Activated CD4-positive, alpha-beta T cell treated with anti-CD3 and anti-CD28 coated beads for 4 hours (primary cell): ENCODE measurements at regions not wholly inside any gene's neighbourhood (a gene's known extent, or its start where the extent isn't known, plus 50 kb on each side); places are given as distances from the start of the nearest gene placed in this dataset.

ENCODE experiments used
- DNase-seq, 2 donors: peaks; one replicate each; pipeline ENCODE4 v3.0.0-alpha.2; 2020

GRCh38 chr2:180122874-180123273 is 115.8 kb upstream of the CWC22 start:
- no peak for DNase-seq

- no peak for DNase-seq
Measured at GRCh38 chr2:180115675-180116074, 108.6 kb upstream of the CWC22 start.

GRCh38 chr2:180115269-180115668 is 108.2 kb upstream of the CWC22 start:
- no peak for DNase-seq

- no peak for DNase-seq
Measured at GRCh38 chr2:180111901-180112300, 104.8 kb upstream of the CWC22 start.

- no peak for DNase-seq
Measured at GRCh38 chr2:180110469-180110868, 103.4 kb upstream of the CWC22 start.

GRCh38 chr2:180101846-180102245 is 94.7 kb upstream of the CWC22 start:
- DNase-seq = no peak

GRCh38 chr2:180099308-180099707 is 92.2 kb upstream of the CWC22 start:
- no peak for DNase-seq

- DNase-seq = no peak
Measured at GRCh38 chr2:180085144-180085543, 78.0 kb upstream of the CWC22 start.

- DNase-seq = no peak
Measured at GRCh38 chr2:180077295-180077906, 70.3 kb upstream of the CWC22 start.

GRCh38 chr2:180075870-180076269 is 68.8 kb upstream of the CWC22 start:
- no peak for DNase-seq

- no peak for DNase-seq
Measured at GRCh38 chr2:180071797-180072196, 64.7 kb upstream of the CWC22 start.

- DNase-seq = no peak
Measured at GRCh38 chr2:180063494-180064092, 56.5 kb upstream of the CWC22 start.

- DNase-seq = no peak
Measured at GRCh38 chr2:180062178-180062577, 55.1 kb upstream of the CWC22 start.

GRCh38 chr2:180061546-180061945 is 54.4 kb upstream of the CWC22 start:
- no peak for DNase-seq

GRCh38 chr2:180061085-180061484 is 54.0 kb upstream of the CWC22 start:
- no peak for DNase-seq

GRCh38 chr2:180058993-180059392 is 51.9 kb upstream of the CWC22 start:
- no peak for DNase-seq

GRCh38 chr2:180057706-180058412 is 50.8 kb upstream of the CWC22 start:
- DNase-seq = no peak
